HCT116 (cell line): ENCODE measurements at regions not wholly inside any gene's neighbourhood (a gene's known extent, or its start where the extent isn't known, plus 50 kb on each side); places are given as distances from the start of the nearest gene placed in this dataset.

ENCODE experiments used
- ATAC-seq: fragments of 200-7000 bp; cut with Tn5 transposase; 2 replicates; pipeline ENCODE4 v1.9.1; 2020; ENCODE audit warnings: mild to moderate bottlenecking, moderate library complexity
- BruUV-seq: library from RNA; stranded (reverse); fragments of 400-500 nt; replicated peaks from 2 replicates; lab custom pipeline; 2021; lab: Mats Ljungman, UMichigan
- CTCF ChIA-PET: fragments of 300-600 bp; sonication (Branson Sonifier 250); formaldehyde crosslinking; loops from one replicate; lab custom pipeline; 2021; ENCODE audit warnings: antibody characterized with exemption; lab: Charles Lee
- POLR2A ChIA-PET: fragments of 300-600, 350-600 bp; sonication (Branson Sonifier 250); formaldehyde crosslinking; loops from one replicate; lab custom pipeline; 2021; ENCODE audit warnings: antibody characterized with exemption; lab: Charles Lee
- RAD21 ChIA-PET, 2 experiments: fragments of 300-600 bp; sonication (Branson Sonifier 250); formaldehyde crosslinking; loops; one replicate each; lab custom pipeline; 2023; ENCODE audit warnings: low total read pairs in 2 of 2; ENCODE audit not compliant: uncharacterized antibody in 2 of 2, unreplicated experiment in 2 of 2, low non-redundant PET in 1 of 2; lab: Charles Lee
- DNase-seq: peaks from one replicate; pipeline ENCODE4 v3.0.0-alpha.2; 2010; ENCODE audit warnings: low read depth, low spot score
- H2AFZ ChIP-seq: fragments of 200-600 bp; shearing (Covaris generic), sonication (generic); 2 replicates; pipeline ENCODE4 v1.6.1; 2017; ENCODE audit warnings: low read depth, mixed run types, mixed read lengths, antibody characterized with exemption, low read length; ENCODE audit not compliant: poor library complexity, severe bottlenecking
- H3K27ac ChIP-seq: 2 replicates; pipeline ENCODE4 v1.5.1; 2012; ENCODE audit warnings: low read depth, low read length
- H3K27me3 ChIP-seq: fragments of 200-600 bp; sonication (generic); 2 replicates; pipeline ENCODE4 v1.6.1; 2016; ENCODE audit warnings: mixed run types, low read length, mixed read lengths; ENCODE audit not compliant: insufficient read depth
- H3K36me3 ChIP-seq, 2 experiments: fragments of 200-500 bp in 1 of 2; fragments of 200-600 bp in 1 of 2; sonication (Bioruptor generic) in 1 of 2; sonication (generic) in 1 of 2; 2 replicates each; pipeline versions ENCODE4 v1.5.1 to v1.6.1; 2014 to 2016; ENCODE audit warnings: low read length in 2 of 2, inconsistent platforms in 1 of 2, mixed read lengths in 1 of 2, mixed run types in 1 of 2; ENCODE audit not compliant: insufficient read depth in 2 of 2, control insufficient read depth in 1 of 2
- H3K4me1 ChIP-seq, 2 experiments: fragments of 200-600 bp in 1 of 2; sonication (generic) in 1 of 2; 2 replicates each; pipeline versions ENCODE4 v1.5.1 to v1.6.1; 2012 to 2017; ENCODE audit warnings: low read length in 2 of 2, inconsistent platforms in 1 of 2, mild to moderate bottlenecking in 1 of 2, mixed read lengths in 1 of 2, mixed run types in 1 of 2, moderate library complexity in 1 of 2; ENCODE audit not compliant: insufficient read depth in 2 of 2, control insufficient read depth in 1 of 2
- H3K4me2 ChIP-seq: fragments of 200-600 bp; sonication (generic); 2 replicates; pipeline ENCODE4 v1.6.1; 2017; ENCODE audit warnings: mixed run types, low read length, mixed read lengths
- H3K4me3 ChIP-seq, 2 experiments: fragments of 200-600 bp in 1 of 2; sonication (generic) in 1 of 2; replicated peaks in 1 of 2; 2 replicates each; pipeline ENCODE4 v1.5.1; 2011 to 2016; ENCODE audit warnings: low read length in 2 of 2, control low read depth in 1 of 2, low read depth in 1 of 2, mild to moderate bottlenecking in 1 of 2, mixed read lengths in 1 of 2, mixed run types in 1 of 2
- H3K79me2 ChIP-seq: fragments of 200-600 bp; sonication (generic); 2 replicates; pipeline ENCODE4 v1.6.1; 2017; ENCODE audit warnings: mild to moderate bottlenecking, mixed run types, low read length, moderate library complexity, mixed read lengths; ENCODE audit not compliant: insufficient read depth
- H3K9ac ChIP-seq: fragments of 200-600 bp; sonication (generic); 2 replicates; pipeline ENCODE4 v1.6.1; 2016; ENCODE audit warnings: low read length, mixed read lengths
- H3K9me2 ChIP-seq: fragments of 200-600 bp; sonication (generic), shearing (Covaris generic); 2 replicates; pipeline ENCODE4 v1.6.1; 2017; ENCODE audit warnings: mixed run types, mild to moderate bottlenecking, moderate library complexity; ENCODE audit not compliant: insufficient read depth
- H3K9me3 ChIP-seq, 2 experiments: fragments of 200-500 bp in 1 of 2; fragments of 200-600 bp in 1 of 2; sonication (Bioruptor generic) in 1 of 2; sonication (generic) in 1 of 2; 2 replicates each; pipeline ENCODE4 v1.6.1; 2014 to 2017; ENCODE audit warnings: low read length in 2 of 2, mixed read lengths in 2 of 2, inconsistent platforms in 1 of 2, low read depth in 1 of 2, mild to moderate bottlenecking in 1 of 2, mixed run types in 1 of 2, moderate library complexity in 1 of 2; ENCODE audit not compliant: control insufficient read depth in 1 of 2, insufficient read depth in 1 of 2
- H4K20me1 ChIP-seq: fragments of 200-600 bp; sonication (generic), shearing (Covaris generic); 2 replicates; pipeline ENCODE4 v1.6.1; 2017; ENCODE audit warnings: mixed run types, mild to moderate bottlenecking, moderate library complexity; ENCODE audit not compliant: insufficient read depth
- ATF3 ChIP-seq: IDR thresholded peaks from 2 replicates; pipeline ENCODE4 v1.6.1; 2012
- CEBPB ChIP-seq: IDR thresholded peaks from 2 replicates; pipeline ENCODE4 v1.6.1; 2012; ENCODE audit warnings: low read depth
- EZH2 ChIP-seq: fragments of 200-600 bp; sonication (generic); IDR thresholded peaks from 2 replicates; pipeline ENCODE4 v1.6.1; 2017; ENCODE audit warnings: antibody characterized with exemption, mixed run types
- FOSL1 ChIP-seq: IDR thresholded peaks from 2 replicates; pipeline ENCODE4 v1.6.1; 2012; ENCODE audit warnings: low read depth
- MAX ChIP-seq: IDR thresholded peaks from 2 replicates; pipeline ENCODE4 v1.6.1; 2012
- POLR2AphosphoS5 ChIP-seq: IDR thresholded peaks from 2 replicates; pipeline ENCODE4 v1.6.1; 2011; ENCODE audit warnings: mild to moderate bottlenecking, low read depth, low read length, moderate library complexity
- RAD21 ChIP-seq: IDR thresholded peaks from 2 replicates; pipeline ENCODE4 v1.6.1; 2012; ENCODE audit warnings: low read depth, mild to moderate bottlenecking
- SP1 ChIP-seq: IDR thresholded peaks from 2 replicates; pipeline ENCODE4 v1.6.1; 2012; ENCODE audit warnings: low read depth
- ZBTB33 ChIP-seq: IDR thresholded peaks from 2 replicates; pipeline ENCODE4 v1.6.1; 2011; ENCODE audit warnings: mild to moderate bottlenecking, low read length, moderate library complexity; ENCODE audit not compliant: insufficient replicate concordance; ENCODE audit errors: extremely low read depth
- ZFX ChIP-seq: fragments of 450-650 bp; IDR thresholded peaks from 2 replicates; pipeline ENCODE4 v1.6.1; 2017
- ZNF274 ChIP-seq: fragments of 200-500 bp; sonication (Bioruptor generic); IDR thresholded peaks from 2 replicates; pipeline ENCODE4 v1.6.1; 2014; ENCODE audit warnings: mild to moderate bottlenecking, low read depth, low read length, inconsistent platforms
- intact Hi-C: fragments of 100-400 bp; cut with micrococcal nuclease; formaldehyde crosslinking; loops from 2 replicates; pipeline ENCODE4 v1.10.0; 2022

GRCh38 chr1:232166942-232167341 lies 463.0 kb downstream of the SIPA1L2 start:
- Histone ChIP-seq H3K4me2 (no peak overlapping the region), H2AFZ (no peak overlapping the region), H3K36me3 (no peaks in the 10 kb centered on the region), H4K20me1 (no peaks in the 10 kb centered on the region), H3K4me3 (no peak overlapping the region), H3K79me2 (no peaks in the 10 kb centered on the region), H3K9me3 (no peaks in the 10 kb centered on the region), H3K27me3 (no peaks in the 10 kb centered on the region), H3K9me2 (no peaks in the 10 kb centered on the region), H3K9ac (no peak overlapping the region), H3K27ac (no peak overlapping the region), H3K4me1 (no peaks in the 10 kb centered on the region)
- CTCF ChIA-PET: no interaction called here
- DNase-seq (no peak), ATAC-seq (no peak)
- RAD21 ChIA-PET: no interaction called here
- POLR2A ChIA-PET: no interaction called here
- intact Hi-C loops: no loop called here
- no TSS peak for BruUV-seq
- TF ChIP-seq SP1 (no peak), POLR2AphosphoS5 (no peak), CEBPB (no peak), ZBTB33 (no peak), FOSL1 (no peak), ZFX (no peak), EZH2 (no peak), RAD21 (no peak), ATF3 (no peak), MAX (no peak), ZNF274 (no peak)
